NCI-H2171 (cell line): ENCODE measurements at regions not wholly inside any gene's neighbourhood (a gene's known extent, or its start where the extent isn't known, plus 50 kb on each side); places are given as distances from the start of the nearest gene placed in this dataset.

Source experiments
- DNase-seq: peaks from one replicate; lab custom pipeline; 2025; lab: John Stamatoyannopoulos, UW

DNA sequence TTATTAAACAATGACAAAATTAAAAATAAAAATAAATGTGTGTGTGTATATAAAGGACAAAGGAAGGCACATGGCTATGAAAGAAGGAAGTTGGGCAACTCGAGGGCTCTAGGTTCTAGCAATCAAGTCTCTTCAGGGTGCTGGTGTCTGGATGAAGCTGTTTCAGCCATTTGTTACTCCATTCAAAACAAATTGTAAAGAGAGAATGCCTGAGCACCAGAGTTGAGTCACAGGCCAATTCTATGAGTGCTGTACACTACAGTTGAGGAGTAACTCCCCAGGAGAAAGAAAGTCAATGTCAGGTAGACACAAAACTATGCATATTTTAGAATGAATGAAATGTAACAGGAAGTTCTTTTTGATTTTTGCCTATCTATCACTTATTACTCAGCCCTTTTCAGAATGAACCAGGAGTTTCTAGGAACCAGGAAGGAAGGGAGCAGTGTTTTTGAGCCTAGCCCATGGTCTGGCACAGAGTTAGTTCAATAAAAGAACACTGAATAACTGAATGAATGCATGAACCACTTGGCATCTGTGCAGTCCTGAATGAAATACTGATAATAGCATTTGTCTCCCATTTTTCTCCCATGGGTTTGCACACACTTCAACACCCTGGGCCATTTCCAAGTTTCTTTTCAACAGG, 151.7 kb upstream of the CPEB2 start:
- no peak for DNase-seq

DNA sequence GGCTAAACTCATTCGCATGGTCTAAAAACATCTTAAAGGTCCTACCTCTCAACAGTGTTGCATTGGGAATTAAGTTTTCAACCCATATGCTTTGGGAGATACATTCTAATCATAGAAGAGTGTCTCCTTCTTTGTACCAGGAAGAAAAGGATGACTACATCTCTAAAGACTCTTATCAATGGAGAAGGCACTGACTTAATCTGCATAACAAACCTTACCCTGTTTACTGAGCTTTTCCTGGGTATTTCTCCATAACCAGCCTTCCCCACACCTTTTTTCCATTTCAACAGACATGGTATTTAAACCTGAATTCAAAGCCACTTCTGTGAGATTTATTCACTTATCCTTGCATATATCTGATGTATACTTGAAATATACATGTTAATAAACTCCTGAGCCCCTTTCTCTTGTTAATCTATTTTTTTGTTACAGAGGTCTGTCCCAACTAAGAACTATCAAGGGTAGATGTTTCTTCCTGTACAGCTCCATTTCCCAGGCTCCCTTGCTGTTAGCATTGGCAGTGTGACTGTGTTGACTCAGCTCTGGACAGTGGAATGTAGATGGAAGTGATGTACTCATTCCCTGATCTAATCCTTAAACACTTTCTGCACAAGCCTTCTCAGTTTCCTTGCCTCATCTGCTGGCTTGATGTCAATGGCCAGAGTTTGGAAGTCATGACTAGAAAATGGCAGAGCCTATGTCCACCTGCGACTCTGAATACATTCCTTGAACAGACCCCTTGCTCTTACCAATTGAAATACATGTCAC, 148.9 kb upstream of the CPEB2 start:
- no peak for DNase-seq

DNA sequence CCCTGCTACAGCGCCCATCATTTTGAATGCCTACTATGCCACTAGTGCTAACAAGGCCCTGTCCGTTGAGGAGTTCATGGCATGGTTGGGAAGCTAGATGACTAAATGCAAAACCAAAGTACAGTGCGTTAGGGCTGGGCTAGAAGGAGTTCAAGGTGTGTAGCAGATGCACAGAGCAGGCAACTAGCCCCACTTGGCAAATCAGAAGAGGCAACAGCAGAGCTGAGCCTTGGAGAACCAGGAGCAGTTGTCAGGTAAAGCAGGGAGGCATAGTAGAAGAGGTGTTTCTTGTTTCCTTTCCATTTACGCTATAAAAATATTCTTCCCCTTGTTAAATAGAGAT, 146.6 kb upstream of the CPEB2 start:
- DNase-seq, result no peak

GRCh38 chr4:14856062-14856933, 146.0 kb upstream of the CPEB2 start:
- no peak for DNase-seq

- no peak for DNase-seq
Measured at GRCh38 chr4:14856934-14857235, 145.4 kb upstream of the CPEB2 start.

- no peak for DNase-seq
Measured at GRCh38 chr4:14857475-14857874, 144.8 kb upstream of the CPEB2 start.

GRCh38 chr4:14857981-14858380, 144.3 kb upstream of the CPEB2 start:
- no peak for DNase-seq

- DNase-seq, result no peak
Measured at GRCh38 chr4:14862891-14863290, 139.4 kb upstream of the CPEB2 start.

DNA sequence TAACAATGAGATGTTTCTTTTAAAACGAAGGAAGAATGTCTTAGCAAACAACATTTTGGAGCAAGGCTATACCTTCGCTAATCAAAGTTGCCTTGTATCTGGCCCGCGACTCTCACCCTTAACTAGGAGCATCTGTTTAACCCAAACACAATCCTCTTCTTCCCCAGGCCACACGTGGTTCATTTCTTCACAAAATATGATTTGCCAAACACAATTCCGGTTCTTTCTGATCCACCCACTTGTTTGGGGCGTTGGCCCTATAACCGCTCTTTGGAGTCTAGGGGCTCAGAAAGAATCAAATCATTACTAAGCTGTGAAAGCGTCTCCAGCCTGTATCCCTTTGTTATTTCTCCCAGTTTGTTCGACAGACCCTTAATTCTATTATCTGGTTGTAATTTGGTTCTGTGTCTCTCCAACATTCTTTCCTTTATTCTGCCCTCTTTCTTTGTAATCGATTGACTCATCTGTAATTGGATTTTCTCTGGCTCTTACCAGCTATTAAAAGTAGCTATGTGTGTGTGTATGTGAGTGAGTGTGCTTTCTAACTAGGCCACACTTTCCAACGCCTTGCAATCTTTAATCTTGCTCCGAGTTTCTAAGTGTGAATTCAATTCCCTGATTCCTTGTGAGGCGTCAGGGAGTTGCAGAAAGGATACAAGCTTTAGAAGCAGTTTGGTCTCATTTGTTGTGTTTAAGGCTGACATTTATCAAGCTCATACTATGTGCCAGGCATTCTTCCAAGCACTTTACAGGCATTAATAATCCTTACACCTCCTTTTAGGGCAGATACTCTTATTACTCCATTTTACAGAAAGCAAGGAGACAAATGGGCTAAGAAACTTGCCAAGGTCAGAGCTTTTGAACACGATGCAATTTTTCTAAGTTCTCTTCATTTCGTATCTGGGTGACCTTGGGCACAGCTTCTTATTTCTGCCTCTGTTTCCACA, 138.6 kb upstream of the CPEB2 start:
- DNase-seq, result no peak

- no peak for DNase-seq
Measured at GRCh38 chr4:14864365-14865030, 137.8 kb upstream of the CPEB2 start.

DNA sequence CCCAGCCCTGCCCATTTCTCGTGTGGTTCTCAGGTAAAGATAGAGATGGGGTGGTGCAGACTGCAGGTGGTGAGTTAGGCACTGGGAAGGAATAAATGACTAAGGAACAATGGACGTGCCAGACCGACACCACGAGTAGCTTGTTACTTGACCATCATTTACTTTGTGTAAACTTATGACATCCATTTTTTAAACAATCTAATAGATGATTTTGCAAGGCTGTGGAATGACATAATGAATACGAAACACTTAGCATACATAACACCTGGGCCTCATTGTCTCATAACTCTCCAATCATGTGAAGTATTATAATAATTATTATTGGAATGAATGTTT, 137.3 kb upstream of the CPEB2 start:
- DNase-seq, result no peak

- no peak for DNase-seq
Measured at GRCh38 chr4:14865804-14866203, 136.5 kb upstream of the CPEB2 start.

DNA sequence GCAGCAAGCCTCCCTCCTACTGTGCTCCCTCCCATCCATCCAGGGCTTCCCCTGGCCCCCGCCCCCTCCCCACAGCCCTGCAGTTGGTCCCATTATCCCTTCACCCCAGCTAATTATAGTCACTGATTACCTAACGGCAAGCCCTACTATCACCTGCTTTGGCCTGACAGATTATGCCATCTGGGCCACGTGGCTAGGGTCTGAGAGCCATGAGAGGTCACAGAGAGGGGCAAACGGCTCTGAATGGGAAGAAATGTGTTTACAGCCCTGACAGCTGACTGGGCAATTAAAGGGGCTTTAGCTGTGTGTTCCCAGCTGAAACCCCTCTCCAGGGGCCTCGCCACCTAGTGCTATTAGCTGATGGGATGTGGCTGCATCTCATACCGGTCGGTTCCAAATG, 134.4 kb upstream of the CPEB2 start:
- DNase-seq, result no peak

GRCh38 chr4:14868426-14869395, 133.6 kb upstream of the CPEB2 start:
- no peak for DNase-seq

DNA sequence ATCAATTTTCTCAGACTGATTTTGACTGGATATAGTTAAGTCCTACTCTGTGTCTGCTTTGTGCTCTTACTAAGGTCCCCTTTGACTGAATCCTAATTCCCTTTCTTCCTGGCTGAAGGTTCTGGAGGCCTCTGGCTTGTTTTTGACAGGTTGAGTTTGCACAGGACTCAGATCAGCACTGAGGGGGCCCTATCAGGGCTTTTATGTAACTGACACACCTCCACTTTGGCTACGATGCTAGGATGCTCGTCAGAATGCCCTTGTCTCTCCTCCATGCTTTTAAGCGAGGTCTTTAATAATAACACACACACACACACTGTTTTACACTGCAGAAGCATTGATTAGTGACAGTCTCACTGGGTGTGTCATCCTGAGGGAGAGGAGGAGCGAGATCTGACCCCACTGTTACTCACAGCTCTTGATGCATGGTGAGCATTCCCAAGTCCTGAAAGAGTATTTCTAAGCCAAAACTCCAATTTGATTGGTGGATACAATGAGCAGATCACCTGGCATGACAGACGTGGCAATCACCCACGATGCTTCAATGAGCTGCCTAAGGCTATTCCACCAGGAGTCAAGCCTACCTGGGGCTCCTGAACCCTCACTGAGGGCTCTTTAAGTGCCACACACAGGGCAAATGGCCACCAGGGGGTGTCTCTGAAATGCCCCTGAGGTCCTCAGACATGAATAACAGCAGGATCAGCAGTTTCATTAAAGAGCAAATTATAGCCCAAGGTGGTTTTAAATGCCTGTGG, 130.4 kb upstream of the CPEB2 start:
- DNase-seq, result no peak

- DNase-seq, result no peak
Measured at GRCh38 chr4:14874990-14875389, 127.3 kb upstream of the CPEB2 start.

GRCh38 chr4:14877246-14878225, 124.7 kb upstream of the CPEB2 start:
- no peak for DNase-seq

DNA sequence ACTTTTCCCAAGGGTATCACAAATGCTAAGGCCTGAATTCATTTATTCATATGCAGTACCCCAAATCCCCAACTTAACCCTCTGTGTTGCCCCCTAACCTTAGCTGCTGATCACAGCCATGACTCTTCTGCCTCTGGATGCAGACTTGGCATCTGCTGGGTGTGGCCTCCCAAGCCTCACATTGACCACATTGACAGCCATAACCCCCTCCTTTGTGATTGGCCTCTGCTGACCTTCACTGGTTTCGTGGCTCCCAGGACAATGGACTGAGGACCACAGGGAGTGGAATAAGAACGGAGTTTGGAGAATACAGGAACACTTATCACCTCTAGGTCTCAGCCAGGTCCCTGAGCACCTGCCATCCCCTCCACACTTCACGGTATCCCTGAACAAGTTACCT, 123.6 kb upstream of the CPEB2 start:
- DNase-seq, result no peak
